HG02678 (cell line): ENCODE measurements at regions not wholly inside any gene's neighbourhood (a gene's known extent, or its start where the extent isn't known, plus 50 kb on each side); places are given as distances from the start of the nearest gene placed in this dataset.

Experiments
- ATAC-seq: cut with Tn5 transposase; IDR thresholded peaks from one replicate; pipeline ENCODE4 v1.9.1; 2021; ENCODE audit warnings: mild to moderate bottlenecking, moderate library complexity; ENCODE audit not compliant: unreplicated experiment

DNA sequence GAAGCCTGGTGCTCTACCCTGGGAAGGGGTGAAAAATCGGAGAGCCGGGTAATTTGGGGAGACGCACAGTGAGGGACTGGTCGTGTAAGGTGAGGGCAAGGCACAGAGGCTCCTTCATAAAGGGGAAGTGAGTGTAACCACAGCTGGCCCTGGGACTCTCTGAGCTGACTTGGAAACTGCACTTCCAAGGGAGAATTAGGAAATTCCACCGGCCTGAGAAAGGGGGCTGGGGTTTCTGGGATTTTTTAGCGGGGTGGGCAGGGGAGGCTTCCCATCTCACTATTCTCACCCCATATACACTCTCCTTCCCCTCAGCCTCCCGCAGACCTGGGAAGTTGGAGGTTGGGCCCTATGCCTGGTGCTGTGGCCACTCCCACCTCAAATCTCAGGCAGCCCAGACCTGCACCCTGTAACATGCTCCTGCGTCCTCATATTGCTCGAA, 88.3 kb upstream of the IPO9 start:
- ATAC-seq = no peak

DNA sequence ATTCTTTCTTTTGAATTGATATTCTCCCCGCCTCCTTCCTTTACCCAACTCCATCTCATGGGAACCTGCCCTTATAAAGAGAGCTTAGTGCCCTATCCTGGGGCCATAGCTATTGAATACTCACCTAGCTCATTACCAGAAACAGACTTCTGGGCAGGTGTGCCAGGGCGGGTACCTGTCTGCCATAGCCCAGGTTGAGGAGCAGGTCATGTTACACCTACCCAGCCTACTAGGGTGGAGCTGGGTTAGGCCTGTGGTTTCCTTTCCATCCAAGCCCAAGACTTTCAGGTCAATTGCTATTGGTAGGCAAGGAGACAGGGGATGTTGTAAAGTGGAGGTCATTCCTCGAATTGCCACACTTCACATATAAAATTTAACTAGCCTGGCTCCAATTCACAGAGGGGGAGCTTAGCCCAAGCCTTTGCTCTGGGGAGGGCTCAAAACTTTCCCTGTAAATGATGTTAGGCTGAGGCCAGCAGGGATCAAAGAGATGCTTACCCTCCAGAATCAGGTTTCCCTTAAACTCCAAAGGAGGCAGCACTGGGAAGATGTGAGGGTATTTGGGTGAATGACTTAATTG, 87.1 kb upstream of the IPO9 start:
- no peak for ATAC-seq

DNA sequence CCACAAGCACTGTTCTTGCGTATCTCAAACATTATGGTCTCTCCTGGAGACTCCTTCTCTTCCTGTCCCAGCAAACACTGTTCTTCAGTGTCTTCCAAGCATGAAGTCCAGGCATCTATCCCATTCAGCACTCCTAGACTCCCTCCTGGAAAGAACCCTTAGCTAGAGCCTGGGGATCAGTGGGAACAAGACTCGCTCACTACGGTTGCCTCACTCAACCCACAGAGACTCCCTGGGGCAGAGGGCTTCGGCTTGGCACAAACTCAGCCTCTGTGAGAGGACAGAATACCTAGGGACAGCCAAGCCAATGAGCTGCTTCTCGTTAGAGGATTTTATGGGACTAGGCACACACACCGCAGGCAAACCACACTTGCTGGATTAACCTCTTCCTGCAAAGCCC, 86.5 kb upstream of the IPO9 start:
- no peak for ATAC-seq

DNA sequence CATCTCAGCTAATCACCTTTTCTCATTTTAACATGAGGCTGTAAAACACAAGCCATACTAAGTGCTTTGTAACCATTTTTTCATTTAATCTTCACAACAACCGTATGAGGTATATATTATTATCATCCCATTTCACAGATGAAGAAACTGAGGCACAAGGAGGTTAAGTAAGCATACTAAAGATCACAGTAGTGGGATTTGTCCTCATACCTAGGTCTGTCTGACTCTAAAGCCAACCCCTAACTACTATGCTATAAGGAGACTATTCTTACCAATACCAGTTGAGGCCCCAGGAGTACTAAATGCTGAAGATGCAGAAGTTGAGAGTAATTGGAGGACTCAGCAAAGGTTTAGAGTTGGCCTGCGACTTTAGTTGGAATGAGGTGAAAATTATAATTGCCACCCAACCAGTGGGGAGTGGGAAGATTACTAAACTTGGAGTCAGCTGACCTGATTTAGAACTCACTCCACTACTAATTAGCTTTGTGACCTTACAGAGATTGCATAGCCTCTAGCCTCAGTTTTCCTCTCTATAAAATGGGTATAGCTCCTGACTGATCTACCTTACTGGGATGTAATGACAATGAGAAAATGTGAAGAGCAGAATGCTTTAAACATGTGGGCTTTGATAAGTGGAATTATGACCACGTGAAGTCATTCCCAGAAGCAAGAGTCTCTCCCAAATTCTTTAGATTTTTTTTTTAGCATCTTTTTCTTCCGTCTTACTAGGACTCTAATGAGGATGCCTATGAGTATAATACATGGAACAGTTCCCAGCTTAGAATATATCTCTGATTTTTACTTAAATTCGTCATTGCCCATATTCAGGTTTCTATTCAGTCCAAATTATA, 85.8 kb upstream of the IPO9 start:
- ATAC-seq = no peak

DNA sequence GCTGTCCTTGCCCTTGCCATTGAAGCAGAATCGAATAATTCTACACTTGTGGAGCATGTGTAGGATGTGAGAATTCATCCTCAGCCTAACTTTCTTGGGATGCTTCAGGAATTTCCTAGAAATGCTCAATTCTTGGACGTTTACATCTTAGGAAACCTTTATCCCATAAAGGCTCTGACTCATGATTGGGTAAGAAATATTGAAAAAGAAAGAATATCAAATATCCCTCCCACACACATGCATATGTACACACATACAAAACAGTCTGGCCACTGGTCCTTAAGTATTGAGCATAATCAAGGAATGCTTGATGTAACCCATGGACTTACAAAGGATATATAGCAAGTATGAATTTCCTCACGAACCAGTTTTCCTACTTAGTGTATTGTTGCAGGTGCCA, 83.9 kb upstream of the IPO9 start:
- no peak for ATAC-seq

DNA sequence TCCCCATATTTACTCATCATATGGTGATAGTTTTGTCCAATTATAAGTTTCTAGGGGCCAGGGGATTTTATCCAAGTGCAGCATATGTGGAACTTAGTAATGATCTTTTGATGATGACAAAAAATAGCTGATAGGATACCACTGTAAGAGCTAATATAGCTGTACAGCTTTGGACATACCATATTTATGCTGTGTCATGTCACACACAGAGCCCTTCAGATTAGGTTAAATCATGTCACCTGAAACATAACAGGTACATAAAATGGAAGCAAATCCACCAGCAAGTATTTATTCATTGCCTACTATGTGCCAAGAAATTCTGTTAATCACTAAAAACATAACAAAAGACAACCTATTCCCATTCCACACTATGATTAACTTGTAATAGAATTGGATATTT, 82.8 kb upstream of the IPO9 start:
- no peak for ATAC-seq

DNA sequence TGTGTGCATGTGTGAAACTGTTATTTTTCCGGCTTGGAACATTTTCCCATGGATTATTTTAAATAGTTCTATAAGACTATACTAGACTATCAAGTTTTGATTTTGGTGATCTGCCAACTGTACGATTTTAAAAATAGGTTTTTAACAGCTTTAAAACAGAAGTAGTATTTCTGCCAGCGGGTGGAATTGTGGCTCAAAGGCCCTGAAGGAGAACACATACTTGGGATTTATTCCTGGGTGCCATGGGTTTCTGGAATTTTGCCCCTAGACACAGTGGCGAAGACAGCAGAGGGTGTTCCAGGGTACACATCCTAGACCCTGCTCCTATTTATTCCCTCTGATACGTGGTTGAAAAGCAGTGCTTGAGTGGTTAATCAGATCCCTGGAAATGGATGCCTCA, 81.7 kb upstream of the IPO9 start:
- no peak for ATAC-seq

DNA sequence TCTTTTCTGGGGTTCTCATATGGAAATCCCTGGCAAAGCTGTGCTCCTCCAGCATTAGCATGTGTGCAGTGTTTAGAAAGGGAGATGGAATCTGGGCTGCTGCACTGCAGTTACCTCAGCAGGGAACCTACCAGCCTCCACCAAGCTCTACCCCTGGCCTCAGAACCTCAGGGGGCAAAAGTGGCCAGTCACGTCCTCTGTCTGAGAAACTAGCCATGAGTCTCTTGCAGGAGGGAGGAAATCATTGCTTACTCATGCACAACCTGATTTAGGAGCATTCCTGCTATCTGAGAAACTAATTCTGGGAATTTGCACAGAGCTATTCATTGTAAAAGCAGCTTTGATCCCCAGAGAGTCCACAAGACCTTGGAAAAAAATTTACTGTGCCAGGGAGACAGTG, 80.6 kb upstream of the IPO9 start:
- no peak for ATAC-seq

DNA sequence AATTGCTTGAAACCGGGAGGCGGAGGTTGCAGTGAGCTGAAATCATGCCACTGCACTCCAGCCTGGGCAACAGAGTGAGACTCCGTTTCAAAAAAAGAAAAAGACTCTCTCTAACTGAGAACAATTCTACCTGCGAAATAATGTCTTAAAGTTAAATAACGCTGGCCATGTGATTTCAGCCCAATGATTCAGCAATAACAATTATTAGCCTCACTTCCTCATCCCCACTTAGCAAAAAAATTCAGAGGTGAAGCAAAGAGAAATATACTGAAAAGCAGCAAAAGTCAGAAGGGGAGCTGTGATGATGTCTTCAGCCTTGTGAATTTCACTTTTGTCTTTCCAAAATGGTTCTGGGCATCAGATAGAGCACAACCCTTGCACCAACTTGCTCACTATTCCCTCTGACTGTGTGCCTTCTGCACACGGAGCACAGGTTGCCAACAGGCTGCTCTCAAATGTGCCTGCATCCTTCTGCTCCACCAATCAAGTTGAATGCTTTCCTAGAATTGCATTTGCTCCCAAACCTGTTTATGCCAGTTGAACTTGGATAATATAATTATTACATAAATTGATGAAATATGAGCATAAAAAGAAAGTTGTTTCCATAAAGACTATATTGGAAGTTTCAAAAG, 79.8 kb upstream of the IPO9 start:
- no peak for ATAC-seq

DNA sequence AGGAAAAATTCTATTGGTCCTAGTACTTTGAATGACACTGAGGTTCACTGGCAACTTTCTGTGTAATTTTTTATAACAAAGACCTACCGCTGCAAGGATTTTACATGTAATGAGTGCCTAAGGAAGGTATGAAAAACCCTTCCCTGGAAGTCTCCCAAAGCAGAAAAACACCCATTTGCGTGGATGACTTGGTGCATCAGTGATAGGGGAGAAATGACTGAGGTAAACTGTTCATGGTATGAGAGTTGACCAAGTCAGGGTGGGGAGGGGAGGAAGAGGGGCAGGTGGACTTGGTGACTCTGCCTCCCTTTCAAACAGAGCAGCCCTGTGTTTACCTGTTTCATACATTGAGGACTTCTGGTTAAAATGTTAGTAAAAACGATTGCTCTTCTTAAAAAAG, 78.8 kb upstream of the IPO9 start:
- ATAC-seq = no peak

DNA sequence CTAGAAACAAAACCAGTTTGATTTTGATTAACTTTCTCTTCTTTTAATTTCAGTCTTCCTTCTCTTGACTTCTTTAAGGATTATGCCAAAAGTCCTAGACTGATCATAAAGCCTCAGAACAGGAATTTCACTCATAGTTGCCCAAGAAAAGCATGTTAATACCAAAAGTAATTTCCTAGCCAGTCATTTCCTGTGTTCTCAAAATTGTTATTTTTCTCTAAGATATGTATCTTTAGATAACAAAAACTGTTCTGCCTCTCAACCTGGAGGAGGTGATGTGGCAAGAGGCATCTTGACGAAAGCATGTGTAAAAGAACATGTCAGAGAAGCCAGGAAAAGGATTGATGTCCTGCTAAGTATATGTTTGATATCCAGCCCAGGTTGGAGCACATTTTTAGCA, 78.0 kb upstream of the IPO9 start:
- no peak for ATAC-seq

DNA sequence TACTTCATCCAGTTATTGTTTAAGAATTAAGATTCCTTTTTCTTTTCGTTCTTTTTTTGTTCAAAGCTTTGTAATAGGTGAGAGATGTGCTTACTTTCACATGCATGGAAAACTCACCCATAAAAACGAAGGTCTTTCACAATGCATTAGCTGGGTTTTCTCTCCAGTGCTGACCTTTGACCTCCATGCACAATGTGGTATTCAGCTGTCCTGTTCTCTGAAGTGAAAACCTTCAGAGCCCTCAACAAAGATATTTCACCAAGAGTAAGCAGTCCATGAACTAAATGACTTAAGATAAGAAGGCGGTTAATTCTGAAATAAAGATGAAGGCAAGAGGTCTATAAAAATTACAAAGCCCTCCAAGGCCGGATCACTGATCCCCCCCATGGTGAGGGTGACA, 77.1 kb upstream of the IPO9 start:
- ATAC-seq = no peak

DNA sequence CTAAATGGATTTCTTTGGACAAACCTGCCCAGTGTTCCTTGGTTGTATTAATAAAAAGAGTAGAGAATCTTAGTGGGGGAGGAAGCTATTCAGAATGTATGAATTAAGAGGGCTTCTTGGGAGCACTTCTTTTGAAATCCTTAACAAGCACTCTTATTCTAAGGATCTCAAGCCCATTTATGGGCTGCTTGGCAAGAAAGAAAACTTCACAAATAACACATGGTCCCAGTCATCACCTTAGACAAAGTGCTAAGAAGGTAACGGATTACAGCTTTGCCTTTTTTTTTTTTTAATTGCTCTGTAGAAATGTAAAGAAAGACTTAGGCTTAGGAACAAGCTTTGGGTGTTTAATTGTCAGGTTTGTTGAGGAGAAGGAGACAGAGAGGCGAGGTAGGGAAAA, 76.6 kb upstream of the IPO9 start:
- no peak for ATAC-seq

DNA sequence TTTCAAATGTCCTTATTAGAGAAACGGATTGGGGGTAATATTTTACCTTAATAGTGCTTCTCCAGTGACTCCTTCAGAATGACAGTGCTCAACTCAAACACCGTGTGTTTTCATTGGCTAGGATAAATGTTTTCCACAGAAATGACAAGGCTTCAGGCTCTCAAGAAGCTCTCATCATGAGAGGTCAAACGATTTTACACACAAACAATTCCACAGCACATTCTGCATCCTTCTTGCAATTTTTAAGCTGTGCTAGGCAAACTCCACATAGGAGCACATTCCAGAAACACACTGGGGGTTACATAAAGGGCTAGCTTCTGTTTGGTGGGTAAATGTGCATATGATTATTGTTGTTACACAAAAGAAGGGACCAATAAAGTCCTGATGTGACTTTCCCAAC, 75.5 kb upstream of the IPO9 start:
- no peak for ATAC-seq

DNA sequence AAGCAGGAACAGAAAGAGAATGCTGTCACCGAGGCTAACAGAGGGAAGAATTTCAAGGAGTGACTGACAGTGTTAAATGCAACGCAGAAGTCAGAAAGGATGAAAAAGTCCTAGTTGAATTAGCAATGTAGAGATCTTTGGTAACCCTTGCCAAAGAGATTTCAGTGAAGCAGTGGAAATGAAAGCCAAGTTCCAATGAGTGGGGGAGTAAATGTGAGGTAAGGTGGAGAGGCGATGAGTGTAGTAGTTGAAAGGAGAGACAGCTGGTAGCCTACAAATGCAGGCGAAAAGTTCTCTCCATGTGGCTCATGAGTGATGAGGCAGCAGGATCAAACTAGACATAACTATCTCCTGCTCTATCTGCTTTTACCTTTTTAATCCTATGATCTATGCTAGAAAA, 74.6 kb upstream of the IPO9 start:
- ATAC-seq = no peak

DNA sequence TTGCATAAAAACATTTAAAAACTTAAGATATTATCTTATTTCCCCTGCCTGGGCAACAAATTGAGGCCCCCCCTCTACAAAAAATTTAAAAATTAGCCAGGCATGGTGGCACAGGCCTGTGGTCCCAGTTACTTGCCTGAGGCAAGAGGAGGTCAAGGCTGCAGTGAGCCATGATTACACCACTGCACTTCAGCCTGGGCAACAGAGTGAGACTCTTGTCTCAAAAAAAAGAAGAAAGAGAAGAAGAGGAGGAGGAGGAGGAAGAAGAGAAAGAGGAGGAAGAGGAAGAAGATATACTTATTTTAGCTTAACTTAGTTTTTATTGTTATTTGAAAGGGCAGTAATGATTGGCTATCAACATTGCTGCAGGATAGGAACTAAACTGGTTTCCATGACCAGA, 73.8 kb upstream of the IPO9 start:
- no peak for ATAC-seq

DNA sequence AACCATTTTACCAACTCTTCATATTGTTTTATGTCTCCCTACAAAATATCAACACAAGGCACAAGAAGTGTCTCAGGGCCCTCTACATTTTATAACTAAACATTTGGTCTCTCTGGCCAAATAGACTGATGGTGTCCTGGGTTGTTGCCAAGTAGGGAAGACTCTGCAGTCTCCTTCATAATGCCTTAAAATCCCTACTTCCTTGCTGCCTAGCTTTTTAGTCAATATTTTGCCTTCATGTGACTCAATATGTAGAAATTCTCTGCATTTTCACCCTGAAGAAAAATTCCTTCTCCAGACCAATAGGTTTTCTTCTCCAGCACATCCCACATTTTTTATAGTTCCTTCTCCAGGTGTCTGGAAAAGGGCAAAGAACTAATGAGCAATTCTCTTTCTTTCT, 72.6 kb upstream of the IPO9 start:
- no peak for ATAC-seq

DNA sequence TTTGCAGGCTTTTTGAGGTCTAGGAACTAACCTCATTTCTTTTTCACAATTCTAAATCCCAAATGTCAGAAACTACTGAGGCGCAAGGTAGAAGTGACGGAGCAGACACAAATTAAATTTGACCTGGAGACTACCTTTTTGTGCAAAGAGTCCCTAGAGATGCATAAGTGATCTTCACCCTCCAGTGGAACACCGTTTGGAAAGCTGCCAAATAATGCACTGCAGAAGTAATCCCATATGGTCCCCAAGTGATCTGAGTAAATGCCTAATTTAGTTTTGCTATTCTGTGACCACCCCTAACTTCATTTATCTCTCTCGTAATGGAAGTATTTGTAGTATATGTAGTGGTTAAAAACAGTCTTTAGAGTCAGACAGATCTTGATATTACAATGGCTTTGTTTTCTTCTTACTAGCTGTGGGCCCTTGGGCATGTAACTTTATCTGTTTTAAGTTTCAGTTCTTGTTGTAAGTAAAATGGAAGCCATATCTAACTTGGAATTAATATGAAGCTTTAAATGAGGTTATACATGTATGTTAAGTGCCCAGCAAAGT, 70.4 kb upstream of the IPO9 start:
- no peak for ATAC-seq

DNA sequence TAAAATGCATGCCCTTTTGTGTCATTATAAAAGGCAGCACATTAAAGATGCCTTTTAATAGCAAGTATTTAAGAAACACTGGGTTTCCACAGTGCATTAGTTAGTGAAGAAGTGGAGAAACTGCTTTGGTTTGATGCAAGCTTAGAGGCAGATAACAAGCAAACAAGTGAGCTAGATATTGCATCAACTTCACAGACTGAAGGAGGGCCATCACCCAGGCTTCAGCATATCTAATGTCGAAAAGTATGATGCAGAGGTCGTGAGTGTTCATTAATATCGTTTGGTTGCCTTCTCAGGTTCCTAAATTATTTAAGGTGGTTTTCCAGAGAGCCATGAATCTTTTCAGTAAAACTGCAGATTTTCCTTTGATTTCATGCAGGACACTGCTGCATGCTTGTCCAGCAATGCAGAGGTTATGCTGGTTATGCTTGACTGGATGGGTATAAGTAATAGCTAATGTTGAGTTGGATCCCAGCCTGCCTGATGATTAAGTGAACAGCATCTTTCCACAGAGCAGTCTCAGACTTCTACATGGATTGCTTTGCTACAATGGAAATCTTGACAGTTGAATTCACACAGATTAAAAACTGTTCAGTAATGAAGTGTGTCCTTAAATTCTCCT, 69.7 kb upstream of the IPO9 start:
- no peak for ATAC-seq

DNA sequence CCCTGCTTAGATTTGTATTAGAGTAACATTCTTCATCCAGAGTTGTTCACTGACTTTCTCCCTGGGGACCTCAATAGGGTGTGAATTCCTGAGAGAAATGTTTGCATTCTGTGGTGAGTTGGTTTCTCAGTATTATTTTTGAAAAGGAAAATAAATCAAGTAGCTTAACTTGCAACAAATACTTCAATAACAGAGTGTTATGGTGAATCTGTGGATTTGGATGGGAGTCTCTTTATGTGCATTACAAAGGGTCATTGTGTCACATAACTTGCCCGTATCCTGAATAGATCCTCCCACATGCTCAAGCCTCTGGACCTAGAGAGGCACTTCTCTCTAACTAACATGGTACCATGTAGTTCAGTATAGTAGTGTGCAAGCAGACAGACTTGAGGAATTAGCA, 68.4 kb upstream of the IPO9 start:
- ATAC-seq = no peak

DNA sequence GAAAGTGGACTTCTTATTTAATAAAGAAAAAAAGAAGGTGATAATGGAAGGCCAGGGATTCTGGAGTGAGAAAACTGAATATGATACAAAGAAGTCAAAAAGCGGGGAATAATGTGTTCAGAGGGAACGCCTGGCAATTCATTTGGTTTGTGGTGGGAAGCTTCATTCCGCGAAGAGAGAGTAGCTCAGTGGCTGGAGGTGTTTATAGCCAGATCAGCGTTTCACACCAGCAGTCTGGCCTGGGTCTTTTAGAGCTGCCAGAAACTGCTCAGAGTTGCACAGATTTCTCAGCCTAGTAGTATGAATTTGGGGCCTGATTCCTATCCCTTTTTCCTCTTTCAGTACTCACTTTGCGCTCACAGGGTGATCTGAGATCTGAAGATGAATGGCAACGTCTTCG, 67.8 kb upstream of the IPO9 start:
- no peak for ATAC-seq

DNA sequence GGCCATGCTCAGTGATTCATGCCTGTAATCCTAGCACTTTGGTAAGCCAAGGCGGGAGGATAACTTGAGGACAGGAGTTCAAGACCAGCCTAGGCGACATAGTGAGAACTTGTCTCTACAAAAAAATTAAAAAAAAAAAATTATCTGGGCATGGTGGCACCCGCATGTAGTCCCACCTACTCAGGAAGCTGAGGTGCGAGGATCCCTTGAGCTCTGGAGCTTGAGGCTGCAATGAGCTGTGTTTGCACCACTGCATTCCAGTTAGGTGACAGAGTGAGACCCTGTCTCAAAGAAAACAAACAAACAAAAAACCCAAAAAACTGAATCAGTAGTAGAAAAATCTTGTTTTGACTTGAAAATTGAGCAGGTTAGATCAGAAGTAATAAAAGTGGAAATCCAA, 67.1 kb upstream of the IPO9 start:
- ATAC-seq = no peak
